ENCODE measurements at regions not wholly inside any gene's neighbourhood (a gene's known extent, or its start where the extent isn't known, plus 50 kb on each side); places are given as distances from the start of the nearest gene placed in this dataset.

GRCh38 chr20:10873026-10873425 lies 199.2 kb upstream of the JAG1 start:
- no peaks in the 10 kb centered on the region for H3K36me3 ChIP-seq (ENCODE audit: control insufficient read depth in 1 of 2, insufficient read depth in 2 of 2, low read length in 2 of 2)
- BruUV-seq (replicated peaks): no TSS peak
- CTCF ChIA-PET: no interaction called here
- POLR2A ChIA-PET: no interaction called here
- no peak overlapping the region for H3K4me3 ChIP-seq (replicated peaks in 1 of 2; ENCODE audit: low read depth in 1 of 2, low read length in 2 of 2)
- no peak for TF ChIP-seq ATF3 (IDR thresholded peaks at IDR 0.05)
- no peak for TF ChIP-seq RAD21 (IDR thresholded peaks at IDR 0.05; ENCODE audit: low read depth)
- no peak for TF ChIP-seq SIN3A (IDR thresholded peaks at IDR 0.05; ENCODE audit: low read depth)
- no peak for TF ChIP-seq EZH2 (IDR thresholded peaks at IDR 0.05)
- TF ChIP-seq ZFX (IDR thresholded peaks at IDR 0.05): no peak
- TF ChIP-seq CBX3 (IDR thresholded peaks at IDR 0.05; ENCODE audit: low read depth): no peak
- TF ChIP-seq POLR2AphosphoS5 (IDR thresholded peaks at IDR 0.05; ENCODE audit: low read depth, low read length): no peak
- no peak for TF ChIP-seq REST (IDR thresholded peaks at IDR 0.05; ENCODE audit: low read depth)
- TF ChIP-seq ZBTB33 (IDR thresholded peaks at IDR 0.05; ENCODE audit: extremely low read depth, insufficient replicate concordance, low read length): no peak
- TF ChIP-seq EGR1 (IDR thresholded peaks at IDR 0.05; ENCODE audit: low read depth): no peak
- TF ChIP-seq EZH2phosphoT487 (IDR thresholded peaks at IDR 0.05; ENCODE audit: borderline replicate concordance): no peak
- no peak for TF ChIP-seq CEBPB (IDR thresholded peaks at IDR 0.05; ENCODE audit: low read depth)
- no peak for TF ChIP-seq JUND (IDR thresholded peaks at IDR 0.05)
- no peak for TF ChIP-seq SP1 (IDR thresholded peaks at IDR 0.05; ENCODE audit: low read depth)
- TF ChIP-seq ZNF274 (IDR thresholded peaks at IDR 0.05; ENCODE audit: low read depth, low read length): no peak
- TF ChIP-seq FOSL1 (IDR thresholded peaks at IDR 0.05; ENCODE audit: low read depth): no peak
- no peak for TF ChIP-seq ELF1 (IDR thresholded peaks at IDR 0.05; ENCODE audit: borderline replicate concordance, low read depth)
- TF ChIP-seq TCF7L2 (IDR thresholded peaks at IDR 0.05; ENCODE audit: borderline replicate concordance, extremely low read depth, insufficient read depth, insufficient read length): no peak
- TF ChIP-seq YY1 (IDR thresholded peaks at IDR 0.05; ENCODE audit: extremely low read depth, insufficient replicate concordance, low read depth, low read length): no peak
- intact Hi-C loops (cut with micrococcal nuclease): no loop called here
- H3K9me3 ChIP-seq (ENCODE audit: control insufficient read depth in 1 of 2, insufficient read depth in 1 of 2, low read depth in 1 of 2, low read length in 2 of 2): peaks cover 0 to 5% of the 10 kb centered on the region in 2 experiments; a peak in 1 of 4 replicates
- H2AFZ ChIP-seq (ENCODE audit: low read depth, low read length, poor library complexity, severe bottlenecking): no peak overlapping the region
- H3K9me2 ChIP-seq (ENCODE audit: insufficient read depth): no peaks in the 10 kb centered on the region; the same call in 1 of the 2 replicates
- no peaks in the 10 kb centered on the region for H3K79me2 ChIP-seq (ENCODE audit: insufficient read depth, low read length)
- H3K27me3 ChIP-seq (ENCODE audit: insufficient read depth, low read length): no peaks in the 10 kb centered on the region
- H3K27ac ChIP-seq (ENCODE audit: low read depth, low read length): no peak overlapping the region
- RAD21 ChIA-PET (ENCODE audit: low non-redundant PET in 1 of 2, low total read pairs in 2 of 2, uncharacterized antibody in 2 of 2, unreplicated experiment in 2 of 2): no interaction called here
- no peak for ATAC-seq
- H3K9ac ChIP-seq (ENCODE audit: low read length): no peak overlapping the region
- DNase-seq (ENCODE audit: low read depth, low spot score): no peak
- no peaks in the 10 kb centered on the region for H4K20me1 ChIP-seq (ENCODE audit: insufficient read depth)
- no peak overlapping the region for H3K4me2 ChIP-seq (ENCODE audit: low read length)
- H3K4me1 ChIP-seq (ENCODE audit: control insufficient read depth in 1 of 2, insufficient read depth in 2 of 2, low read length in 2 of 2): no peaks in the 10 kb centered on the region
